ENCODE measurements at regions not wholly inside any gene's neighbourhood (a gene's known extent, or its start where the extent isn't known, plus 50 kb on each side); places are given as distances from the start of the nearest gene placed in this dataset.

- no peak overlapping the region for H3K4me3 ChIP-seq (ENCODE audit: low read depth, low read length)
- TF ChIP-seq CTCF (IDR thresholded peaks at IDR 0.05; ENCODE audit: insufficient read depth, low read length, missing control alignments), result no peak
- ChIA-PET POLR2A (no interaction called here), CTCF (no interaction called here)
- no peak for DNase-seq (ENCODE audit: low read depth, low spot score)
Observed at GRCh38 chr4:165761963-165762362, 111.1 kb upstream of the TLL1 start.

- H3K4me3 ChIP-seq (ENCODE audit: low read depth, low read length), result no peak overlapping the region
- DNase-seq (ENCODE audit: low read depth, low spot score), result no peak
- ChIA-PET CTCF (no interaction called here), POLR2A (no interaction called here)
- no peak for TF ChIP-seq CTCF (IDR thresholded peaks at IDR 0.05; ENCODE audit: insufficient read depth, low read length, missing control alignments)
Observed at GRCh38 chr4:165763640-165764039, 109.4 kb upstream of the TLL1 start.

GRCh38 chr4:165765053-165765452 lies 108.0 kb upstream of the TLL1 start:
- POLR2A ChIA-PET, result no interaction called here
- no peak overlapping the region for H3K4me3 ChIP-seq (ENCODE audit: low read depth, low read length)
- no peak for DNase-seq (ENCODE audit: low read depth, low spot score)
- CTCF ChIA-PET, result no interaction called here
- TF ChIP-seq CTCF (IDR thresholded peaks at IDR 0.05; ENCODE audit: insufficient read depth, low read length, missing control alignments), result no peak

GRCh38 chr4:165766018-165766417 lies 107.0 kb upstream of the TLL1 start:
- no peak overlapping the region for H3K4me3 ChIP-seq (ENCODE audit: low read depth, low read length)
- ChIA-PET POLR2A (no interaction called here), CTCF (no interaction called here)
- DNase-seq (ENCODE audit: low read depth, low spot score), result no peak
- TF ChIP-seq CTCF (IDR thresholded peaks at IDR 0.05; ENCODE audit: insufficient read depth, low read length, missing control alignments), result no peak

GRCh38 chr4:165766976-165767375 lies 106.1 kb upstream of the TLL1 start:
- ChIA-PET POLR2A (no interaction called here), CTCF (no interaction called here)
- no peak for DNase-seq (ENCODE audit: low read depth, low spot score)
- TF ChIP-seq CTCF (IDR thresholded peaks at IDR 0.05; ENCODE audit: insufficient read depth, low read length, missing control alignments), result no peak
- H3K4me3 ChIP-seq (ENCODE audit: low read depth, low read length), result no peak overlapping the region

GRCh38 chr4:165767671-165768070 lies 105.4 kb upstream of the TLL1 start:
- POLR2A ChIA-PET, result no interaction called here
- no peak for DNase-seq (ENCODE audit: low read depth, low spot score)
- no peak overlapping the region for H3K4me3 ChIP-seq (ENCODE audit: low read depth, low read length)
- CTCF ChIA-PET, result no interaction called here
- no peak for TF ChIP-seq CTCF (IDR thresholded peaks at IDR 0.05; ENCODE audit: insufficient read depth, low read length, missing control alignments)
